ENCODE measurements at regions not wholly inside any gene's neighbourhood (a gene's known extent, or its start where the extent isn't known, plus 50 kb on each side); places are given as distances from the start of the nearest gene placed in this dataset.
"Not testable (repeated sequence)": the region's sequence is repeated elsewhere in the genome, so short reads cannot be mapped to it uniquely, and the experiment has no call there.

DNA sequence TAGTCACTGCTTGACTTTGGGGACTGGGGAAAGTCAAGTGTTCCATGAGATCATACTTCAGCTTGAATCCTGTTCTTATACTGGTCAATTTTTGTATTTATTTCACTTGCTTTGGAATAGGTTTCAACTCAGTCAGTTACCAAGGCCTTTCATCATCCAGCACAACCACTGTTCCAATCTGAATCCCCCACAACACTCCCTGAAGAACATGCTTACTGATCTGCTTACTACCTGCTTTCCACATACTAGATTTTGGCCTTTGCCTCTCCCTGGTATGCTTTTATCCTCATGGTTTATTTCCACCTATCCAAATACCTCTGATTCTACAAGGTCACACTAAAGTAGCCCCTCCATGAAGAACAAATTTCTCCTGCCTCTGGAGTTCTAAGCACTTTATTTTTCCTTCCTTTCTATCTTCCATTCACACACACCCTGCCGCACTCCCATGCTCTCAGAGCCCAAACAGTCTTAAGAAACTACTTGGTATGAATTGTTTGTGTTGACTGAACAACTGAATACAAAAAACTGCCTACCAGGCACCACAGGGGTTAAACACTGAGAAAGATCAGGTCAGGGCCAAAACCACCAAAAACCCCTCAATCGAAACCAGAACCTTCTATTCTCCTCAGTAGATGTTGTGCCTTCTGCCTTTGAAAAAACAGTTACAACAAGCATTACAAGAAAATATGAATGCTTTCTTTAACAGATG lies 178.1 kb downstream of the AVL9 start:
- H3K79me2 ChIP-seq, result no peaks in the 10 kb centered on the region
- no peak overlapping the region for H3K9ac ChIP-seq
- H3K4me3 ChIP-seq (ENCODE audit: low read depth, low read length), result no peak overlapping the region
- TF ChIP-seq CTCF (IDR thresholded peaks at IDR 0.05), result no peak
- H3K4me1 ChIP-seq, result no peaks in the 10 kb centered on the region
- no peak overlapping the region for H2AFZ ChIP-seq
- no peak overlapping the region for H3K4me2 ChIP-seq (ENCODE audit: low read length)
- H3K27me3 ChIP-seq (ENCODE audit: control insufficient read depth, insufficient read depth, low read length), result no peaks in the 10 kb centered on the region
- H3K27ac ChIP-seq, result no peak overlapping the region
- no peaks in the 10 kb centered on the region for H3K36me3 ChIP-seq (ENCODE audit: control insufficient read depth, insufficient read depth, low read length)
- no peaks in the 10 kb centered on the region for H3K9me3 ChIP-seq (ENCODE audit: control insufficient read depth, low read length)

DNA sequence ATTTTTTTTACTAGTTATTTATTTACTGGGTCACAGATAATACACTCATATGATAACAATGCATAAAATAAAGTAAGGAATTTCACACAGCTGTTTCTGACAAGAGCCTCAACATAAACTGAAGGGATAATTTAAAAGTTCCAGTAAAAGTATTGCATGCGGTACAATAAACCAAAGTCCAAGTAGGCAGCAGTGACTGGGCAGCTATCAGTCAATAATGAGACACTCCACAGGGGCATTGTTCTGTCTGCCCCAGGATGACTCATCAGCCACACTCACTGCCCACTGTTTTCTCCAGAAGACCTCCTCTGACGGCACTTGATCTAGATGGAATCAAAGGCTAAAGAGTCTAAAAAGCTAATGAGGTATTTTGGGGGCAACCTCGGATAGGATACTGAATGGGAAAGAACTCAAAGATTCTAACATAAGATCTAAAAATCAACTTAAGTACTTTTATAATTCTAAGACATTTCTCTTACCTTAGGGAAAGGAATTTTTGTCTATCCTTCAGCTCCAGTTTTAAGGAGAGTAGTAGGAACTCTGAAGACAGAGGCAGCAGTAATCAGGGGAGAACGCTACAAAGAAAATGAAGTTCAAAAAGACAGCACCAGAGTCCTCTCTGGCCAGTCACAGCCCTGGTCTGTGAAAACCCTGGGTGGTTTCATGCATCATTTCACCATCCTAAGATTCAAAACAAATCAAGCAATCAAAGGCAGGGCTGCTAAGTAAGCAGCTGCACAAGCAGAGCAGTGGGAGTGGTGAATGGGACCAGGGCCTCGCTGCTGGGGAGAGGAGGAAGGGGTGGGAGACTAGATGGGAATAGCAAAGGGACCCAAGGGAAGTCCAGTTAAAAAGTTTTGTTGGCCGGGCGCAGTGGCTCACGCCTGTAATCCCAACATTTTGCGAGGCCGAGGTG lies 175.1 kb downstream of the AVL9 start:
- H3K27ac ChIP-seq, result no peak overlapping the region
- no peak overlapping the region for H3K4me3 ChIP-seq (ENCODE audit: low read depth, low read length)
- no peak overlapping the region for H3K4me2 ChIP-seq (ENCODE audit: low read length)
- no peak overlapping the region for H3K9ac ChIP-seq
- no peaks in the 10 kb centered on the region for H3K79me2 ChIP-seq
- H3K9me3 ChIP-seq (ENCODE audit: control insufficient read depth, low read length), result no peaks in the 10 kb centered on the region
- no peaks in the 10 kb centered on the region for H3K27me3 ChIP-seq (ENCODE audit: control insufficient read depth, insufficient read depth, low read length)
- no peak overlapping the region for H2AFZ ChIP-seq
- no peaks in the 10 kb centered on the region for H3K36me3 ChIP-seq (ENCODE audit: control insufficient read depth, insufficient read depth, low read length)
- TF ChIP-seq CTCF (IDR thresholded peaks at IDR 0.05), result no peak
- no peaks in the 10 kb centered on the region for H3K4me1 ChIP-seq

GRCh38 chr7:32669173-32669870 lies 174.0 kb downstream of the AVL9 start:
- H2AFZ ChIP-seq; H3K4me3 ChIP-seq (ENCODE audit: low read depth, low read length); H3K36me3 ChIP-seq (ENCODE audit: control insufficient read depth, insufficient read depth, low read length); H3K27ac ChIP-seq; H3K4me1 ChIP-seq; H3K9ac ChIP-seq; H3K79me2 ChIP-seq; H3K27me3 ChIP-seq (ENCODE audit: control insufficient read depth, insufficient read depth, low read length); H3K9me3 ChIP-seq (ENCODE audit: control insufficient read depth, low read length); H3K4me2 ChIP-seq (ENCODE audit: low read length): not testable (repeated sequence)

- not testable (repeated sequence) for H3K27me3 ChIP-seq (ENCODE audit: control insufficient read depth, insufficient read depth, low read length); H3K36me3 ChIP-seq (ENCODE audit: control insufficient read depth, insufficient read depth, low read length); H3K27ac ChIP-seq; H3K4me3 ChIP-seq (ENCODE audit: low read depth, low read length); H3K4me2 ChIP-seq (ENCODE audit: low read length); H3K9ac ChIP-seq; H2AFZ ChIP-seq; H3K4me1 ChIP-seq; H3K9me3 ChIP-seq (ENCODE audit: control insufficient read depth, low read length); H3K79me2 ChIP-seq
Observed at GRCh38 chr7:32668387-32669097, 173.3 kb downstream of the AVL9 start.

- H3K36me3 ChIP-seq (ENCODE audit: control insufficient read depth, insufficient read depth, low read length); H3K4me3 ChIP-seq (ENCODE audit: low read depth, low read length); H3K79me2 ChIP-seq; H3K9me3 ChIP-seq (ENCODE audit: control insufficient read depth, low read length); H3K27ac ChIP-seq; H3K4me1 ChIP-seq; H3K4me2 ChIP-seq (ENCODE audit: low read length); H2AFZ ChIP-seq; H3K27me3 ChIP-seq (ENCODE audit: control insufficient read depth, insufficient read depth, low read length); H3K9ac ChIP-seq: not testable (repeated sequence)
Observed at GRCh38 chr7:32667586-32667985, 172.3 kb downstream of the AVL9 start.

DNA sequence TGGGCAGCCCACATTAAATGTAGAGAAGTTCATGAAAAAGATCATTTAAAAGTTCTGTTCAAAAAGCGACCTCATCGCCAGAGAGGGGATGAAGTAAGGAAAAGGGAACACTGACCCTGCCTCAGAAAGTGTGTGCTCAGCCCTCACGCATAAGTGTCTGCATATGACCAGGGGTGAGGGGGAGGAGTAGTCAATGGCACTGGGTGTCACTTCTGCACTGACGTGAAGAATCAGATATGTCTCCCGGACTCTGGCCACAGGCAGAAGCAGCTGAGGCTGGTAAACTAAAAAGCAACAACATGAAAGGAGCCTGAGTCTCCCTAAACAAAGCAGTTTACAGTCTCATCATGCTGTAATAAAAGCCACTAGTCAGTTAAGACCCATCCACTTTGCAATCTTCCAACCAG lies 168.5 kb downstream of the AVL9 start:
- not testable (repeated sequence) for H3K4me1 ChIP-seq; H3K9ac ChIP-seq; H3K79me2 ChIP-seq; H3K27ac ChIP-seq; H3K9me3 ChIP-seq (ENCODE audit: control insufficient read depth, low read length); H3K27me3 ChIP-seq (ENCODE audit: control insufficient read depth, insufficient read depth, low read length); H2AFZ ChIP-seq; H3K36me3 ChIP-seq (ENCODE audit: control insufficient read depth, insufficient read depth, low read length); H3K4me2 ChIP-seq (ENCODE audit: low read length); H3K4me3 ChIP-seq (ENCODE audit: low read depth, low read length)

GRCh38 chr7:32662509-32662908 lies 167.2 kb downstream of the AVL9 start:
- not testable (repeated sequence) for H3K9me3 ChIP-seq (ENCODE audit: control insufficient read depth, low read length); H3K4me3 ChIP-seq (ENCODE audit: low read depth, low read length); H2AFZ ChIP-seq; H3K9ac ChIP-seq; H3K4me2 ChIP-seq (ENCODE audit: low read length); H3K79me2 ChIP-seq; H3K27me3 ChIP-seq (ENCODE audit: control insufficient read depth, insufficient read depth, low read length); H3K27ac ChIP-seq; H3K4me1 ChIP-seq; H3K36me3 ChIP-seq (ENCODE audit: control insufficient read depth, insufficient read depth, low read length)

All from parathyroid adenoma (tissue), 2 donors.